DMS53 (cell line): ENCODE measurements at regions not wholly inside any gene's neighbourhood (a gene's known extent, or its start where the extent isn't known, plus 50 kb on each side); places are given as distances from the start of the nearest gene placed in this dataset.

ENCODE experiments used
- DNase-seq: peaks from one replicate; lab custom pipeline; 2025; lab: John Stamatoyannopoulos, UW

DNA sequence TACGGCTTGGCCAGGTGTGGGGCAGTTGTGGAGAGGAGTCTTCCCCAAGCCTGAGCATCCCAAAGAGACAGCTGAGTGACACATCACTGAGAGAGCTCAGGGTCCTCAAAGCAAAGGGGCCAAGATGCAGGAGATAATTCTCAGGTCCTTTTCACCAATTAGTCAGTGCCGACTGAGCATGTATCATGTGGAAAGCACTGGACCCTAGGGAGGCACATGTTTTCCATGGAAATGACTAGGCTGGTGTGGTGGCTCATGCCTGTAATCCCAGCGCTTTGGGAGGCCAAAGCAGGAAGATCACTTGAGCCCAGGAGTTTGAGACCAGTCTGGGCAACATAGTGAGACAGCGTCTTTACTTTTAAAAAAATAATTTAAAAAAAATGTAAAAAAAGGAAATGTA is 67.3 kb upstream of the PRPS1 start:
- no peak for DNase-seq

DNA sequence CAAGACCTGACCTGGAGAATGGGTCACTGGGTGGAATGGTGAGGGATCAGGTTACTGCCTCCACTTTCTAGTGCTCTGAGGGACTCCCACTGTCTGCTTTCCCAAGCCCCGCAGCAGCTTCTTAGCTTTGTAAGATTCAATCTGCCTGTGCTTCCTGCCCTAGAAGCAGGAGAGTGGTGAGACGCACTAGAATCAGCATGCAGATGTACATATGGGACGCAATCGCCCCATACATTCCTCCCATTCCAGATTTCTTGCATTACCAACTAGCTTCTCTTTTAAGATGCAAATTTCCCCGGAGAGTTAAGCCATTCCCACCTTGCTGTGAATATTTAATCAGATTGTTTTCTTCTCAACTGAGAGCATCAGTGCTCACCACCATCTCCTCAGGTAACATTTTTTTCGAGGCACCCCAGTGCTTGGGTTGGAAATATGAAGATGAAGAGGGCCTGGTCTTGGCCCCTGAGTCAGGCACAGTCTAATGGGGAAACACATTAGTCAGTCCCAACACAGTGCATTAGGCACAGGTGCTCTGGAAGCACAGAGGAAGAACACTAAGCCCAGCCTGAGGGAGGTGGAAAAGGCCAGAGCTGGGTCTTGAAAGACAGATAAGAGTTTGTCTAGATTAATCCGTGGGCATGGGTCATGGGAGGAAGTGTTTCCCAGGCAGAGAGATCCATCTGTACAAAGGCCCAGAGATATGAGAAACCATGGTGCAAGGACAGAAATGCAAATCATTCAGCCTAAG is 66.7 kb upstream of the PRPS1 start:
- no peak for DNase-seq

DNA sequence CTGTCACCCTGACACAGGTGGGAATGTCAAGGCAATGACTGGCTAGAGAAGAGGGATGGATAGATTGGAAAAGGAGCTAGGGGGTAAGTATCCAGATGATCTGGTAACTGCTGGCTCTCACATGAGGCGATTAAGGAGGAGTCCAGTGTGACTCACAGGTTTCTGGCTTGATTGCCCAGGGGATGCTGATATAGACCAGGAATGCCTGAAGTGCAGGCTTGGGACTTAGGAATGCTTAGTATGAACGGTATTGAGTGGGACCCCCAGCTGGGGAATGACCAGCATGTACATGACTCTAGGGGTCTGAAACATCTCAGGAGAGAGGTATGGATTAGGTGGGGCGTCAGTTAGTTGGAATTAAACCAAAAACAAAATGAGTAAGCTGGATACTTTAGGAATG is 65.8 kb upstream of the PRPS1 start:
- no peak for DNase-seq

DNA sequence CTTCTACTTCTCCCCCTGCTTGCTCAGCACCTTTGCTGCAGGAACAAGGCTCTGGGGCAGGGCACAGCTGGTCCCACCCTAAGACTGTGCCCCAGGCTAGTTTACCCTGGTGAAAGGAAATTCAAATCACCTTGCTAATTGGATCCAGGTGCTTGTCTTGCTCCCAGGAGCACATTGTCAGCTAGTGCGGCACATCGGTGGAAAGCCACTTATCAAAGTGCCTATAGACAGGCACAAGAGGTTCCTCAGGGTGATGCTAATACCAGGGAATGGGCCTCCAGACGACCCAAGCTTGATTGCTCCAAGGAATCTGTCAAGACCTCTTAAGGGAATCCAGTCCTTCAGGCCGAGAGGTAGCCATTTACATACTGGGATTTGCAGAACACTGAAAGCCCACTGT is 64.5 kb upstream of the PRPS1 start:
- DNase-seq: no peak

DNA sequence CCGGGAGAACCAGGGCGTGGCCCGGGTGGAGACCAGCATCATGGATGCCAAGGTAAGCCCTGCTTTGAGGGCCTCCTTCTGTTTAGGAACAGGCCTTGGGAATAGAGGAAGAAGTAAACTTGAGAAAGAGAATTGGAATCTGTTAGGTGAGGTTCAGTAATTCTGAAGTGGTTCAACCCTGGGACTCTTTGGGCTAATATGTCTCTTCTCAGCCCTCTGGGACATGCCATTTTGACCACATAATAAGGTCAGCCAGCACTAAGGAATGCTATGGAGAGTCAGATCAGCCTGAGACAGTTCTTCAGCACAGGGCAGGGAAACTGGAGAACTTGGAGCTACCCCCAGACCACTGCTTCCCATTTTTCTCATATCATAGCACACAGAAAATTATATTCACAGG is 63.3 kb upstream of the PRPS1 start:
- DNase-seq: no peak

DNA sequence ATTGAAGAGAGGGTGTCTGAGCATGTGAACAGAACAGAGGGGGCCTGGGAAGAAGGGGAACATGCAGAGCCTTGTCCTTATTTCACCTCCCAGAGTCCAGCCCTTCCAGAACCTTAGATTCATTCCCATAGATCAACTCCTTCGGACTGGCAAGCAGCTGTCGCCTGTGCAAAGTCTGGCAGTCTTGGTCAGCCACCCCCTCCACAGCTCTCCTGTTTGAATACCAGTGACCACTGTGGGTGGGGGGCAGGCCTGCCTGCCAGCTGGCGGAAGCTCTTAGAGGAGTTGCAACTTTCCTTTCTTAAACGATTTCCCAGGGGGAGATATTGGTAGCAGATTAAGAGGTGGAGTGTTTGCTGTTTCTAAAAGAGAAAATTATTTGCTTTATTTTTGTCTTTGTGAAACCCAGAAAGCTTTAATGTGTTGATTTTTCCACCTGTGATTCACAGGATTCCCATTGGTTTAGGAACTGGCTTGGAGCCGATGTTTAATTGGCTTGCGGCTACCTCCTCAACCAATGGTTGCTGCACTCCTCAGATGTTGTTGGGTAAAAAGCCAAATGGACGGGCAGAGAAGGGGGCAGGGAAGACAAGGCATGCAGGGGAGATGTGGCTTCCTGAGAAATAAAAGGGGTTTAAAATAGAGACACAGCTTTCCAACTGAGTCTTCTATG is 62.2 kb upstream of the PRPS1 start:
- peak; percentile 28 for DNase-seq

DNA sequence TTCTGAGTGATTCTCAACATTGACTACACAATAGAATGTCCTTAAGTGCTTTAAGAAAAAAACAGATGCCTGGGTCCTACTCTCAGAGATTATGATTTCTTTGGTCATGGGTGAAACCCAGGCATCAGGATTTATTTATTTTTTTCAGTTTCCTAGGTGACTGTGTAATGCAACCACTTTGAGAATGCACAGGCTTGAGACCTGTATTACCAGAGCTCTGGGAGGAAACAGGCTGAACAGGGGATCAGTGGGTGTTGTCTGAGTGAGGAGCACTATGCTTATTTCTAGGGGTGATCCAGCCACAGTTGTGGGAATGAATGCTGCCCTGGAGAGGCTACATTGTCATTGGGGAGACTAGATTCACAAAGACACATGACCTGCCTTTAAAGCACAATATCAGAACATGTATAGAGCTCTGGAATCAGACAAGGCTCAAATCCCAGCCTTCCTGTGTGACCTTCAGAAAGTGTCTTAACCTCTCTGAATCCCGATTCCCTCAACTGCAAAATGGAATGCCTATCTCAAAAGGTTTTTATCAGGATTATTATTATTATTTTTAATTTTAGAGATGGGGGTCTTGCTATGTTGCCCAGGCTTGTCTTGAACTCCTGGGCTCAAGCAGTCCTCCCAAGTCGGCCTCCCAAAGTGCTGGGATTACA is 61.6 kb upstream of the PRPS1 start:
- DNase-seq: peak; percentile 28

DNA sequence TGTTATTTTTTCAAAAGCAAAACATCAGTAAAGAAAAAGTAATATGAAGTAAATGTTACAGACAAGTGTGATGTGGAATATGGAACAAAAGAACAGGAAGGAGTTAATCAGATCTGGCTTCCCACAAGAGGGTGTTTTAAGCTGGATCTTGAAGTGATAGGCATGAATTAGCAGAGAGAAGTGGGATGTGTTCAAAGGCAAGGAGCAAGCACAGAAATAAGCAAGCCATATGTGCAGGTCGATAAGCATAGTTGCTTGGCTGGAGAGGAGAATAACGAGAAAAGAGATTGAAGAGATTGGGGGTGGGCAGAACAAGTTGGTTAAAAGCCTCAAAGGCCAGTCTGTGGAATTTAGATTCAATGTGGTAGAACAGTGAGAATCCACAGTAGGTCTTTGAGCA is 60.9 kb upstream of the PRPS1 start:
- no peak for DNase-seq

DNA sequence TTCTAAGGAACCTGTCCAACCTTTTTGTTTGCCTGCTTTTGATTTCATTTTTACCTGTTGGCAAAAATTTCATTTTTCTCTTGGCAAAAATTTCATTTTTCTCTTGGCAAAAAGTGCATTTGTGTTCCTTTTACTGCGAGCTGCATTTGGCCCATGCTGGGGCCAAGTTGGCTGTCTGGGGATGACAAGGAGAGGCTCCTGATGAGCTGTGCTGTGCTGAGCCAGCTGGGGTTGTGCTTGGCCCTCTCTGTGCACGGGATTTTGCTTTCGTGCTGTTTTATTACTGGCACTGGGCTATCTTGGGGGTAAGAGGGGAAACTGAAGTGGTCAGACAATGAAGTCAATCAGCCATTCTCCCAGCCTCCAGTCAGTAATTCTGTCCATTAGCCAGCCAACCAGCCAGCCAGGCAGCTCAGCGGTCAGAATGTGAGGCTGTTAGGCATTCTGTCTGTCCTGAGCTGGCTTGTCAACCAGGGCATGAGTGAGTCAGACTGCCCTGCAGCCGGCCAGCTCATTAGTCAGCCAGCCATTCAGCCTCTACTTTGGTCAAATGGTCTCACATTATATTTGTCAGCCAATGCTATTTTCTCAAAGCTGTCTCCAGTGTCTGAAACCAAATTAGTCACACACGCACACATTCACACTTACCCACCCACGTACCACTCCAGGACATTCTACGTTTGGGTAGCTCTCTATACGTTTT is 56.9 kb upstream of the PRPS1 start:
- peak; percentile 4 for DNase-seq

DNA sequence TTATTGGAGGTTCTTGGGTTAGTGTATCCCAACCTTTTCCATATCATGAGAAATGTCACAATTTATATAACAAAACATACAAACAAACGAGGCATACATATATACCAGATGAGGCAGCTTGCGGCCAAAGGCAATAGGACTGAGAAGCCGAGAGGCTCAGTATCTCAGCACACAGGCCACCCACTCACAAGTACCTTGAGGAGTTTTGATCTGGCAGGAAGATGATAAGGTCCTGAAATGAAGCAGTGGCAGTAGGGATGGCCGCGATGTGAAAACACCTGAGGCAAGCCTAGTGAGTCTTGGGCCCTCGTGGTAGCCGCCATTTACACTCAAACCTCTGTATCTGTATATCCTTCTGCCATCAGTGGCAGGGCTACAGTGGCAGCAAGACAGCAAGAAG is 55.3 kb upstream of the PRPS1 start:
- DNase-seq: no peak

DNA sequence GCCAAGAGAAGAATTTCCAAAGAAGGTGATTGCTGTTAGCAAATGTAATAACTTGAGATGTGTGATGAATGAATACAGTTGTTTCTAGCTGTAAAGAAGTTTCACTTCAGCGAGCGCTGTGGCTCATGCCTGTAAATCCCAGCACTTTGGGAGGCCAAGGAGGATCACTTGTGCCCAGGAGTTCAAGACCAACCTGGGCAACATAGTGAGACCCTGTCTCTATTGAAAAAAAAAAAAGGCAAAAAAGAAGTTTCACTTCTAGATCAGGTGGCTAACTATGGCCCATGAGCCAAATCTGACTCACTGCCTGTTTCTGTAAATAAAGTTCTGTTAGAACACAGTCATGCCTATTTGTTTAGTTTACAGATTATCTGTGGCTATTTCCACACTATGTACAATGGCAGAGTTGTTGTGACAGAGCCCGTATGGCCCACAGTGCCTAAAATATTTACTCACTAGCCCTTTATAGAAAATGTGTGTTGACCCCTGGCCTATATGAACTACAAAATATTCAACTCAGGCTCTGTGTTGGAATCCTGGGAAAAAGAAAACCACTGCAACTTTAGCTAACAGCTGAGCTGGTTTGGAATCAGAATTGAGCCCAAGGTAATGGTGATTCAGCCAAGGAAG is 54.1 kb upstream of the PRPS1 start:
- peak; percentile 45 for DNase-seq

DNA sequence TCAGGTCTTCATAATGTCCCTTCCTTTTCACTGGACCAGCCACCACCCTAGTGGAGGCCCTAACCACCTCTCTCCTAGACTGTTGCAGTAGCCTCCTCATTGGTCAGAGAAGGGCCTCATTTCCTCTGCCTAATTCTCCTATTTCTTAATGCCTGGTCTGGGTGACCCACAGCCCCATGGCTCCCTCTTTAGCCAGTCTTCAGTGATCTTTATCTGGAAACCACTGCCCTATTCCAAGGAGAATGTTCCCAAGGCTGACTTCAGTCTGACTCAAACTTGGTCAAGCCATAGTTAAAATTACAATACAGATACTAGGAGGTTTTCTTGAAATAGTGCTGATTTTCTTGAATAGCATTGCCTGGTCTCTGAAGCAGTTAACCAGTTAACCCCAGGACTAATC is 53.6 kb upstream of the PRPS1 start:
- no peak for DNase-seq

DNA sequence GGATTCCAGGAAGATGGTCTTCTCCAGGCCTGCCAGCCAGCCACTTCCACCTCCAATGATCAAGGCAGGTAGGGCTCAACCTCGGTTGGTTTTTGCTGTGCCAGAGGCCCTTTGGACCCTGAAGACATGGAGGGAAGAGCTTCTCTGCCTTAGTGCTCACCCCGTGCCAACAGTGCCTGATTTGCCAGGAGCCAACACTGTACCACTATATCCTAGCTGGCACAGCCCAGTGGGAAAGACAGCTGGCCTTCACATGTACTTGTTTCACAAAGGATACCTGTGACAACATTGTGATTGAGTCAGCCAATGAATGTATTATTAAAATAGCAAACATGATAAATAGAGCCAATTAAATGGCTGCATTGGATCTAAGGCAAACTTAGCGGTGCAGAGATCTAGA is 51.9 kb upstream of the PRPS1 start:
- no peak for DNase-seq

DNA sequence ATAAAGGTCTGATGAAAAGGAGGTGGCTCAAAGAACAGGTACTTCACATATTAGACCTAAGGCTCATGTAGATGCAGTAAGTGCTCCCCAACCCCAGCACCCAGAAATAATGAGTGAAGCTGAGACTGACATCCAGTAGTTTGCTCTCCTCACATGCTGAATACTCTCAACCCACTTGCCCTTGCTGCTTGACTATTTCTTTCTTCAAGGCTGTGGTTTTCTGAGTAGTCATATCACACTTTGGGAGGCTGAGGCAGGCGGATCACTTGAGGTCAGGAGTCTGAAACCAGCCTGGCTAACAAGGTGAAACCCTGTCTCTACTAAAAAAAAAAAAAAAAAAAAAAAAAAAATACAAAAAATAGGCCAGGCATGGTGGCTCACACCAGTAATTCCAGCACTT is 51.5 kb upstream of the PRPS1 start:
- no peak for DNase-seq

DNA sequence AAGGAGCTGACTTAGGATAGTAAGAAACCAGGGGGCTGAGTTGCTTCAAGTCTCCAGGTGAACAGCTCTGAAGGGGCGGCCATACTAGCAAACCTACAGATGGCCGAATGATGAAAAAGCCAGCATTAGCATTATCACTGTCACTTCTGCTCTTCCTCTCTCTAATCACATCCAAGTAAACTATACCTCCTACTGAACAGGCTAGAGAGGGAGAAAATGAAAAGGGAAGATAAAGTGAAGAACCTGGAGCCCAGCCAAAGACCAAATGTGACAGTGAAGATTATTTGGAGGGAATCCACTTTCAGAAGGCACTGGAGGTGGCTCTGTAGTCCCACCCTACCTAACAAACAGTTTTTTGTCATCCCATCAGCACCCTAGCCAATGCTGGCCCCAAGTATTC is 50.4 kb upstream of the PRPS1 start:
- no peak for DNase-seq
